ENCODE measurements at regions not wholly inside any gene's neighbourhood (a gene's known extent, or its start where the extent isn't known, plus 50 kb on each side); places are given as distances from the start of the nearest gene placed in this dataset.
"Not testable (repeated sequence)": the region's sequence is repeated elsewhere in the genome, so short reads cannot be mapped to it uniquely, and the experiment has no call there.

DNA sequence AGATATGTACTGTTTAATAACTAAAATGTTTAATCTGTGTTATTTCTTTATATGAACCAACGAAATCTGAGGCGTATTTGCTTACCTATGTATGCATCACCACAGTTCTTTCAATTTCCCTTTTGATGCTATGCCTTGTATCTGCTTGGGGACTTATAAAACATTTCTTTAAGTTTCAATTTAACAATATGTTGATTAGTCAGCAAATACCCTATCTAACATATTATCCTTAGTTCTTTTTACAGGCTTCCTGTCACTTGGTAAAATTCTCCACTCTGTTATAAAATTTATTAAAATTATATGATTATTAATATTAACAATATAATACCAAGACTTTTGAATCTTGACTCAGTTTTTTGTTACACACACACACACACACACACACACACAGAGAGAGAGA is 174.3 kb downstream of the CPS1 start:
- intact Hi-C loops (cut with micrococcal nuclease): no loop called here

DNA sequence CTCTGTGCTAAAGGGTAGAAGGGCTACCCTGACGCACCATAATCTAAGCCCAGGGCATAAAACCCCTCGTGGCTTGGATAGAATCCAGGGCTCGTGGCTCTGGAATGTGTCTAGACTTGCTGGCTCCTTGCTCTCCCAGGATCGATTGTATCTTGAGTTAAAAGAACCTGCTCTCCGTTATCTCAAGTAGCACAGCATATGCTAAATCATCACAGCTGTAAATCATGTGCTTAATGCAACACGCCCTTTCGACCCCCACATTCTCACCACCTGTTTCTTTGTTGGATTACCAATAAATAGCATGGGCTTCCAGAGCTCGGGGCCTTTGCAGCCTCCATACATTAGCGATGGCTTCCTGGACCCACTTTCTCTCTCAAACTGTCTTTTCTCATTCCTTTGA is 190.4 kb downstream of the CPS1 start:
- intact Hi-C loops (cut with micrococcal nuclease): not testable (repeated sequence)

DNA sequence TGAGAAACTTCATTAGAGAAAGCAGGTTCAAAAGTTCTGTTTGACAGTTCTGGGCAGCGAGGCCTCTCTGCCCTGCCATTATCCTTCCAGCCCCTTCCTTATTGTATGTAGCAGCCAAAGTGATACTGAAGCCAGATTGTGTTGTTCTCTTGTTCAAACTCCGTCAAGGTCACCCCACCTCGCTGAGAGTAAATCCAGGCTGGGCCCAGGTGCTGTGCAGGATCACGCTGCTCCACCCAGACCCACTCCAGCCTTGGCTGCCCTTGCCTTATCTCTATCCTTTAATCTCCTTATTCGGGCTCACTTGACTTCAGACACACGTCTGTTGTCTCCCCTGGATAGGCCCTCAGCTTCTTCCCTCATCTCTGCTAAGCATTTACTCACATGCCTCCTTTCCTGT is 196.1 kb downstream of the CPS1 start:
- intact Hi-C loops (cut with micrococcal nuclease): no loop called here

DNA sequence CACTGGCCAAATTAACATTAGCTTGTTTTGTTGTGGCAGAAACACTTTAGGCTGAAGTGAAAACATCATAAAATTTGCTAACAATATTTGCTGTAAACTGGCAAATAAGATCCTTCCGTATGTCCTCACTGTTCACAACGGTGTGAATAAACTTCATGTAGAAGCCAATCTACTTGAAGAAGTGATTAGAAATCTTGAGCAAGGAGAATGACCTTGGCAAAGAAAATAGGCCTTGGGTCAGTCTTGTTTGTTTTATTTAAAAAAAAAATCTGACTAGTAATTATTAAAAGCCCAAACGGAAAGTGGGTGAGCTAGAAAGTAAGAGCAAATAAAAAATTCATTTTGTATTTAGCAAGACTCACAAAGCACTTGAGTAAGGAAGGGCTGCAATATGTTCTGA is 197.0 kb downstream of the CPS1 start:
- intact Hi-C loops (cut with micrococcal nuclease): no loop called here

DNA sequence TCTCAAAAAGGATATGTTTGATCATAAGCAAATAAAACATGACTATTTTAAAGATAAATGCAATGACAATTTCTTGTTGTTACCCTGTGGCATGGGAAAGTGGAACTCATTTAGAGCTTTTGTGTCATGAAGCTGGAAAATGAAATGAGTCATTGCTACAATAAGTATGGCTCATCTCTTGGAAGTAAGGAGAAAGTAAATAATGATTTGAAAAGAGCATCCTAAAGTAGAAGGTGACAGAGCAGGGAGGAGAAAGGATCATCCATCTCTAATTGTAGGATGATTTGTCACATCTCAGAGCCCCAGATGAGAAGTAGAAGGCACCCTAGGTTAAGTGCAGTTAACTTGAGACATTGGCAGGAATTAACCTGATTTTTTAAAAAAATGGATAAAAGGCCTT is 200.5 kb downstream of the CPS1 start:
- intact Hi-C loops (cut with micrococcal nuclease): no loop called here

DNA sequence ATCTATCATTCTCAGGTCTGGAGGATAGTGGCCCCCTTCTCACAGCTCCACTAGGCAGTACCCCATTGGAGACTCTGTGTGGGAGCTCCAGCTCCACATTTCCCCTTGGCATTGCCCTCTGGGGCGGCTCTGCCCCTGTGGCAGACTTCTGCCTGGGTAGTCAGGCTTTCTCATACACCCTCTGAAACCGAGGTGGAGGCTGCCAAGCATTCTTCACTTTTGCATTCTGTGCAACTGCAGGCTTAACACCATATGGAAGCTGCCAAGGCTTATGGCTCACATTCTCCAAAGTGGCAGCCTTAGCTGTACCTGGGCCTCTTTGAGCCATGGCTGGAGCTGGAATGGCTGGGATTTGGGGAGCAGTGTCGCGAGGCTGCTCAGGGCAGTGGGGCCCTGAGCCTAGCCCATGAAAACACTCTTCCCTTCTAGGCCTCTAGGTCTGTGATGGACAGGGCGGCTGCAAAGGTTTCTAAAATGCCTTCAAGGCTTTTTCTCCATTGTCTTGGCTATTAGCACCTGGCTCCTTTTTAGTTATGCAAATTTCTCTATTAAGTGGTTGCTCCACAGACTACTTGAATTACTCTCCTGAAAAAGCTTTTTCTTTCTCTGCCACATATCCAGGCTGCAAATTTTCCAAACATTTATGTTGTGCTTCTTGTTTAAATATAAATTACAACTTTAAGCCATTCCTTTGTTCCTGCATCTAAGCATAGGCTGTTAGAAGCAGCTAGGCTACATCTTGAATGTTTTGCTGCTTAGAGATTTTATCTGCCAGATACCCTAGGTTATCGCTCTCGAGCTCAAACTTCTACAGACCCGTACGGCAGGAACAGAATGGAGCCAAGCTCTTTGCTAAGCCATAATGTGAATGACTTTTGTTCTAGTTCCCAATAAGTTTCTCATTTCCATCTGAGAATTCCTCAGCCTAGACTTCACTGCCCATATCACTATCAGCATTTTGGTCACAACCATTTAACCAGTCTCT is 206.5 kb downstream of the CPS1 start:
- intact Hi-C loops (cut with micrococcal nuclease): no loop called here

DNA sequence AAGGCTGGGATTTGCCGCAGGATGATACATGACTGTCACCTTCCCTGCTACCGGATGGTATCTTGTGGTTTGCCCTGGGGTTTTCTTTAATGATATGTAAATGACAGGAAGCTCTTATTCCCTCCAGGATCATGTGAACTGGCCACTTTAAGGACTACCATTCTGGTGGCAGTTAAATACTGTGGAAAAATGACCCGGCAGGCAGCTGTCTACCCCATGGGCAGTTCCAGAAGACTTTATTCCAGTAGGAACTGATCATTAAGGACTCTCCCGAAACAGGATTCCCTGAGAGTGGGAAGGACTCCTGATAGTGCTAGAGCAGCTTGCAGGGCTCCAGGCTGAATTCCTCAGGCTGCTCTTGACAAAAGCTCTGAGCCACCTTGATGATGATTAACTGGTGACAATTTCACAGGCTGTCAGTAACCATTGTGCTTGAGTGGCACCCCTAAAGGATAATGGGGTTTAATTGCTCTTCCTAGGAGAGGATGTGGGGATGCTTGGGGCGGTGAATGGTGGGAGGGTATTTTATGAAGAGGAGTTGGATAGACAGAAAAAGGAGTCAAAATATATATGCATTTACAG is 212.0 kb downstream of the CPS1 start:
- intact Hi-C loops (cut with micrococcal nuclease): no loop called here

DNA sequence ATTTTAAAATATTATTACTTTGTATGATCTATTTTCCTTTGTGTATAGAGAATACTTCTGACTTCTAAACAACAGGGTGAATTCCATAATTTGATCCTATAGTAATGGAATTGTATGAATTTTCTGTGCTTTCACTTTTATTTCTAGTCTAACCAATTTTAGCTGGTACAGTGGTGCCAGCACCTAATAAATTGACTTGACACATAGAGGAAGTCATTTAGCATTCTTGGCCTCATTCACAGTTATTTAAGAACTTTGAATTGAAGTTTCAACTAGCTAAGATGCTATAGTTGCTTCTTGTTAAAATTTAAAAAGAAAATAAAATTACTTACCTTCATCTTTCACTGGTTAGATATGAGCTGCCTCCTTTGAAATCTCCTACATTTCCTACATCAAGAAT is 220.4 kb downstream of the CPS1 start:
- intact Hi-C loops (cut with micrococcal nuclease): no loop called here

DNA sequence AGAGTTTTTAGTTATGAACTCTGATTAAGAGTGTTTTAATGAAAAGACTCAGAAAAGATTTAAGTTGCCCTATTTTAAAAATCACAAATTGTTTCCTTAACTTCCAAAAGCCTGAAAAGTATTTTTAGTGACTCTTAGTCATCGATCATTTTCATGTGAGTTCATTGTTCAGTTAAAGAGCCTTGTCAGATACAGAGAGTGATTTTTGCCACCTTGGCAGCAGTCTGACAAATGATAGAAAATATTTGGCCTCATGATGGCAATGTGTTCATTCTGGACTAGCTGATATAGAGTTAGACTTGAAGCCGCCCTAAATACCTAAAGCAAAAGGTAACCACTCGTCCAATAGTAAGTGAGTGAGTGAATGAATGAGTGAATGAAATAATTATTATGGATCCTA is 225.8 kb downstream of the CPS1 start:
- intact Hi-C loops (cut with micrococcal nuclease): no loop called here

DNA sequence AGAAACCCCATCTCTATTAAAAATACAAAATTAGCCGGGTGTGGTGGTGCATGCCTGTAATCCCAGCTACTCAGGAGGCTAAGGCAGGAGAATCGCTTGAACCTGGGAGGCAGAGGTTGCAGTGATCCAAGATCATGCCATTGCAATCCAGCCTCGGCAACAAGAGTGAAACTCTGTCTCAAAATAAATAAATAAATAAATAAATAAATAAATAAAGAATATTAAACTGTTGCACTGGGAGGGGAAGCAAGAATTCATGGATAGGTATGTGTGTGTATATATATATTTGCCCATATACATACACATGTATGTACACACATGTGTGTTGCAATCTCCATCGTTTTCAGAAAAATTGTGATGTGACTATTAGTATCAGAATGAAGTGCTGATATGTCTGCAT is 231.4 kb downstream of the CPS1 start:
- intact Hi-C loops (cut with micrococcal nuclease): not testable (repeated sequence)

DNA sequence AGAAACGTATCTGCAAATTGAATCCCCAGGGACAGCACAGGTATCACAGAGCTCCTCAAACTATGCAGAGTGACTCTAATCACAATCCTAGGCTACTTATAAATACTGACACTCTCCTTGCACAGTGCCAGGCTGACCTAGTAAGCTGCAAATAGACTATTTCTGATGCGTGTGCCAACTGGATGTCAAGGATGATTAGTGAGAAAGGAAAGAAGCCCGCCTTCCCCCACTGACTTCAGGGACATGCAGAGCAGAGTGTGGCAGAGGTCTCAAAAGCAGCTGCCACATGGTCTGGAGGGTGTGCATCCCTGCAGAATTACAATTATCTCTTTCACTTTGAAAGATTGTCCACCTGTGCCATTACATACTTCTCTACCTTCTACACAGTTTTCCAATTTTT is 235.6 kb downstream of the CPS1 start:
- intact Hi-C loops (cut with micrococcal nuclease): no loop called here

DNA sequence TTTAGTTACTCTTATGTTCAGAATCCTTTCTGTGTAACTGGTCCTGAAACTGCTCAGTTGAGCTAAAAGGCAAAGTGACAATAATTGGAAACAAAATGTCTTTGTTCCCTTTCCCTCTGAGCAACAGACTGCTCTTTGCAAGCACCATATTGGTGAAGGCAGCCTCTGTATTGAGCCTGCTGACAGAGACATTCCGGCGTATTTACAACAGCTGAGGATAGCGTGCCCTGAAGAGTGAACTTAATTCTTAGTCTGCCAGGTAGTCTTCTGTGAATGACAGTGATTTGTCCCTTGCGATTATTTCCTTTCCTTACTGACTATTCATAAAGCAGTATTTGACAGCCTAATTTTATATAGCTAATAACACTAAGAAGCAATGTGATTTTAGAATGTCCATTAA is 239.1 kb downstream of the CPS1 start:
- intact Hi-C loops (cut with micrococcal nuclease): no loop called here

DNA sequence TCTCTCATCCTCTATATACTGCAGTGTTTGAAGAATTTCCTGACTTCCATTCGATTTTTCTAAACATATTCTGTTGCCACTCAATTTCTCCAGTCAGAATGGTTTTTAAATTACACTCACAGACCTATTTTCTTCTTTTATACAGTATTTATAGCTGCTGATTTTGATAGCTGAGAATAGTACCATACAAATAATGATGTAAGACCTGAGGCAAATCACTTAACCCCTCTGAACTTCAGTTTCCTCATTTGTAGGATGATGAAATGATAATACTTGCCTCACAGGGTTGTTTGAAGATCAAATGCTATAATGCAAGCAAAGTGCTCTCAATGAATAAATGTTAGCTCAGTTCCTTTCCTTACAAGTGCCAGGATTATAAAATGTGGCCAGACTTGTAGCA is 241.8 kb downstream of the CPS1 start:
- intact Hi-C loops (cut with micrococcal nuclease): no loop called here

DNA sequence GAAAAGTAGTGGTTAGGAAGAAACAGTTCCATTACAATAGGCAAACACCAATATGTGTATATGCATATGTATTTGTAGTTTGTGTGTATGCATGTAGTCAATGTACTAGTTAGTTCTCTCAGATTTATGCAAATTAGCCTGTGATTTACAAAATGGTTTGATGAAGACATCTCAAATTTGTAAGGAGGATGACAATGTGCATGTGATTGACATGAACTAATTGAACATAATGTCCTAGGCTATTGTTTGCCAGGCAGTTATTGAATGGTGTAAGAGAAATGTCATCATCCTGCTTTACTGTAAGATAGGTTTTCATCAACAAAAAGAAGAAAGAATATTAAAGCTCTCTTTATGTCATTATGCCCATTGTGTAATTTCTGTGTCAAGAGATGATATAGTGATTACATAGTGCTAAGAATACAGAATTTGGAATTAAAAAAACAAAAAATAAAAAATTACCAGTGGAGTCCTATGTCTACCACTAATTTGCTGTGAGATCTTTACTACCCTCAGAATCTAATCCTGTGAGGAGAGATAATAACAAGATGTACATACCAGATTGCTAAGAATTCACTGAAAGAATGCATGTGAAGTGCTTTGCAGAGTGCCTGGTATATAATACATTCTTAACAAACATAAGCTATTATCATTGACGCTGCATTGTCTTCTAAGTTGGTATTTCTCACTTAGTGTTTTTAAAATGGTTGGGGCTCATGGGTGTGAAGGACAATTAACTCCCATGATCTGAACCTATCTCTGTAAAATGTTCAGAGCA is 258.0 kb downstream of the CPS1 start:
- intact Hi-C loops (cut with micrococcal nuclease): no loop called here

DNA sequence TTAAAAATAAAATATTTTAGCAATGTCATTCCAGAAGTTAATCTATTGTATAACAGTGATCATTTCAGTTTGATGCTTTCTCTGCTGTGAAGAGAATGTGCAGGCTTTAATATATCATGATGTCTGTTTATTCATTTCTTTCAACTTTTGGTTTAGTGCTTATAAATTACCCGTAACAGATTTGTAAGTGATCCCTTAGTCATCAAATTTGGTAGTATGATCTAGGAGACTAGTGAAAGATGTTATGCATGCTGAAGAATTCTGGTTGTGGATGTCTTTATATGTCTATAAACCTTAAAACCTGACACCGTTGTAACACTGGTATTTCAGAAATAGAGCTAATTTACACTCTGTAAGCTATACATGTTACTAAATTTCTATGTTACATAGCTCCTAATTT is 260.4 kb downstream of the CPS1 start:
- intact Hi-C loops (cut with micrococcal nuclease): no loop called here

DNA sequence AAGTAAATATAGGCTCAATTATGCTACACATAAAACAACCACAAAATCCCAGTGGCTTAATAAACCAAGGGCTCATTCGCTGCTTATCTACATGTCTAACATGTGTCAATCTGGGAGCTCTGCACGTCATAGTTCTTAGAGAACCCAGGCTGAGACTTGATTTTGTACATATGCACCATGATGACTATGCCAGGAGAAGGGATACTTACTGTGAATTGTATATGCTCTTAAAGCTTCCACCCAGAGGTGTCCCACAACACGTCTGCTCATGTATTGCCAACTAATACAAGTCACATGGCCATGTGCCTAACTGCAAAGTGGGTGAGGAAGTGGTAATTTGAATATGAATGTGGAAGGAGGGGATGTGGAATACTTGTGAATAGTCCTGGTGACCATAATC is 262.1 kb downstream of the CPS1 start:
- intact Hi-C loops (cut with micrococcal nuclease): no loop called here

DNA sequence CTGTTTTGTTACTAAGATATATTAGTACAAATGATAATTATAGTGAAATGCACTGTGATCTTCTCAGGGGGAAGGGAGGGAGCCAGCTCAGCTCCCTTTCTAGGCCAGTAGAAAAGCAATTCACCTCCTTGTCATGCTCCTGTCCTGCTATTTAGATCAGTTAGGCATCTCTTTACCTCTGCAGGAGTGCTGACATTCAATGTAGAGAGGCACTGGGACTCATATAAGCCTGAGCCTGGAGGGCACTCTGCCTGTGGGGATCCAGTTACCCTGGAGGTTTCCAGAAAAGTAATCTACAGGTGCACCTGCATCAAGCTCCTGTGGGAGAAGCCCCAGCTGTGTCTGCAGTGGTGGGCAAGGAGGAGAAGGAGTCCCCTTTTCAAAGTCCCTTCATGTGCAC is 277.0 kb downstream of the CPS1 start:
- intact Hi-C loops (cut with micrococcal nuclease): no loop called here

DNA sequence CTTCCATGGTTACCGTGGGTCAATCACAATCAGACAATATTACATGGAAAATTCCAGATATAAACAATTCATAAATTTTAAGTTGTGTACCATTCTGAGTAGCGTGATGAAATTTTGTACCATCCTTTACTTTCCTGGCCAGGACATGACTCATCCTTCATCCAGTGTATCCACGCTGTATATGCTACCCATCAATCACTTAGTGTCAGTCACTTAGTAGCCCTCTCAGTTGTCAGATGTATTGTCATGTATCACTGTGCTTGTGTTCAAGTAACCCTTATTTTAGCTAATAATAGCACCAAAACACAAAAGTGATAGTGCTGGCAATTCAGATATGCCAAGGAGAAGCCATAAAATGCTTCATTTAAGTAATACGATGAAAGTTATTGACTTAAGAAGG is 282.6 kb downstream of the CPS1 start:
- intact Hi-C loops (cut with micrococcal nuclease): no loop called here

DNA sequence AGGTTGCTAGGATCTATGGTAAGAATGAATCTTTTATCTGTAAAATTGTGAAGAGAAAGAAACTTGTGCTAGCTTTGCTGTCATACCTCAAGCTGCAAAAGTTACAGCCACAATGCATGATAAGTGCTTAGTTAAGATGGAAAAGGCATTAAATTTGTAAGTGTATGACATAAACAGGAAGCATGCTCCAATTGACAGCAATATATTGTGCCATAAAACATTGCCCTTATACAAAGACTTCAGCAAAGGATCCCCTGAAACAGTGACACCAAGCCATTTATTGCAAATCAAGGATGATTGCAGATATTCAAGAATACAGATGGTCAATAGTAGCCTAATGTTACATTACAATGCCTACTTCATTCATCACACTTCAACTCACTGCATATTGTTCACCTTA is 283.1 kb downstream of the CPS1 start:
- intact Hi-C loops (cut with micrococcal nuclease): no loop called here

DNA sequence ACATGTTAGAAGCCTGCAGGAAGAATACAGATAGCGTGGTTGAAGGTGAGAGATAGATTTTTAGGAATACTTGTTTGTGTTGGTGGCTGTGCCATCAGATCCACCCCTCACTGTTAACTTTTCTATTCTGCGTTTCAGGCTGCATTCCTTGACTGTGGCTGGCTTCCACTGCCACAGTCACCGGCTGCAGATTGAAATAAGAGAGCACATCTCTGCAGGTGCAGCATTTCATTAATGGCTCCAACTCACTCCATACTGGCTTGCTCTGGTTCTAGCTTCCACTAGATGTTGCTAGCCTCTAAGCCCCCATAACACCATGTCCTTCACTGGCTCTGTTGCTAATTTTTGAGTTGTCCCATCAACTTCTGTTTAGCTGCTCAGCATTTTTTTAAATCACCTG is 286.5 kb downstream of the CPS1 start:
- intact Hi-C loops (cut with micrococcal nuclease): no loop called here

DNA sequence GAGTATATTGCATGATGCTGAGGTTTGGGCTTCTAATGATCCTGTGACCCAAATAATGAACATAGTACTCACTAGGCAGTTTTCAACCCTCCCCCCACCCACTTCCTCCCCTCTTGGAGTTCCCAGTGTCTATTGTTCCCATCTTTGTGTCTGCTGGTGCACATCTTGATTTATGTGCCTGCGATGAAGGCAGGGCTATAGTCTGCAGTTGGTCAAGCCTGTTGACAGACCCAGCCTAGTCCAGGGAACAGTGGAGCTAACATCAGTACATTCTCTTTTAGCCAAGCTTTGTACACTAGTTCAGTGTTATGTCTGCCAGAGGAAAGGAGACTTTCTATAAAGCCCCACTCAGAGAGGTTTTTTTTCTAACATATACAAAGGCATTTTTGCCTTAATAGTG is 287.6 kb downstream of the CPS1 start:
- intact Hi-C loops (cut with micrococcal nuclease): no loop called here

DNA sequence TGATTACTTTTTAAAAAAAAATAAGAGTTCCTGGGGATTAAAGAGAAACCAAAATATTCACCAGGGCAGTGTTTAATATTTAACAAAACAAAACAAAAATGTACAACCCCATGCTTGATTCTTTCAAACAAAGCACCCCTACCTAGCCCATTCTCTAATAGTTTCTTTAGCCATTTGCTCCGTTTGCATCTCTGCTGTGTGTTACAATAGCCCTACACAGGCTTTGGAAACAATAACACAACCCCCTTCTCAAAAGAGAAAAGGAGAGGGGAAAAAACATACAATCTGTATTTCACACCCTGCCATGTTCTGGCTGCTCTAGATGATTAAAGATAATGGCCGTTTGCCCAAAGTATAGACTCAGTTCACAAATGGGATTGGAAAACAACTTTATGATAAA is 302.9 kb downstream of the CPS1 start:
- intact Hi-C loops (cut with micrococcal nuclease): no loop called here
